Activated CD8-positive, alpha-beta memory T cell treated with anti-CD3 and anti-CD28 coated beads, Interleukin-2, amount 50 U/mL, for 24 hours (primary cell): ENCODE measurements at regions not wholly inside any gene's neighbourhood (a gene's known extent, or its start where the extent isn't known, plus 50 kb on each side); places are given as distances from the start of the nearest gene placed in this dataset.
"Not testable (repeated sequence)": the region's sequence is repeated elsewhere in the genome, so short reads cannot be mapped to it uniquely, and the experiment has no call there.

Experiments used
- DNase-seq: peaks from one replicate; pipeline ENCODE4 v3.0.0-alpha.2; 2020; ENCODE audit errors: extremely low read depth

DNA sequence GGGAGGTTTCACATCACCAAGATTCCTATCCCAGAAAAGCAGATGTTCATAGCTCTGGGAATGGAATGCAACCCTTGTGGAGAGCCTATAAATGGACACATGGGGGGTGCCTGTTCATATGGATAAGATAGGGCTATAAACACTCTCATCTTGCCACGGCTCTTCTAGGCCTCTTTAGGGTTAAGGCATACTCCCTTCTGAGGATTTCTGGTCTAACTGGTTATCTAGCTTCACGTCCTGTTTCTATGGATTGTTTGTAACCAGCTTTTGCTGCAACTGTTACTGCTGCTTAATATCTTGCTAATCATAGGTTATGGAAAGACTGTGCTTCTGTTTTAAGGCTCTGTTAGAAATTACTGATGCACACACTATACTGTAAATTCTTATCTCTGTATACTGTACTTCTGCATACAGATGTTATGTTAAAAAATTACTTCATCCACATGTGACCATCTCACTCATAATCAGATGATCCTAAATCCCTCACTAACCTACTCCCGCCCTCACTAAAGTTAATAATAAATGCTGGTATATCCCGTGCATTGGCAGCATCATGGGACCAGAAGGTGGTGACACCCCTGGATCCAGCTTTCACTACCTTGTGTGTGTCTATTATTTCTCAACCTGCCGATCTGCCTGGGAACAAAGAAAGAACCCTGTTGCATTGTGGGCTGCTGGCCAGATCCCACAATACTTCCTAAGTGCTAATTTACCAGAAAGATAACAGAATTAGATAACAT is 68.7 kb downstream of the PRKAB2 start:
- DNase-seq = not testable (repeated sequence)

DNA sequence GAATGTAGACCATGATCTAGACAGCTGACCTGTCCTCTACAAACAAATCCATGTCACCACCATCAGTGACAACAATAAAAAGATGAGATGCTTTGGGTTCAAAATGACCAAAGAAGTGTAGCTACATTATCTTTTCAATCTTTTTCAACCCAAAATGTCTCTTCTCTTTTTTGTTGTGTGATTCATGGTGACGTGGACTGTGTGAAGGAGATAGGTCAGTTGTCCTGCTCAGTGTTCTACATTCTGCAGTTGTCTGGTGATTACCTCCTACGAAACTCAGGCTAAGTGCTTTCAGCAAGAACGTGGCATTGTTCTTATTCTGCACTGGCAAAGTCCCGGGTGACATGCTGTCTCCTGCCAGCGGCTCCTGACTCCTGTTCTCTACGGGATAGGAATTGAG is 73.1 kb downstream of the PRKAB2 start:
- DNase-seq = no peak

DNA sequence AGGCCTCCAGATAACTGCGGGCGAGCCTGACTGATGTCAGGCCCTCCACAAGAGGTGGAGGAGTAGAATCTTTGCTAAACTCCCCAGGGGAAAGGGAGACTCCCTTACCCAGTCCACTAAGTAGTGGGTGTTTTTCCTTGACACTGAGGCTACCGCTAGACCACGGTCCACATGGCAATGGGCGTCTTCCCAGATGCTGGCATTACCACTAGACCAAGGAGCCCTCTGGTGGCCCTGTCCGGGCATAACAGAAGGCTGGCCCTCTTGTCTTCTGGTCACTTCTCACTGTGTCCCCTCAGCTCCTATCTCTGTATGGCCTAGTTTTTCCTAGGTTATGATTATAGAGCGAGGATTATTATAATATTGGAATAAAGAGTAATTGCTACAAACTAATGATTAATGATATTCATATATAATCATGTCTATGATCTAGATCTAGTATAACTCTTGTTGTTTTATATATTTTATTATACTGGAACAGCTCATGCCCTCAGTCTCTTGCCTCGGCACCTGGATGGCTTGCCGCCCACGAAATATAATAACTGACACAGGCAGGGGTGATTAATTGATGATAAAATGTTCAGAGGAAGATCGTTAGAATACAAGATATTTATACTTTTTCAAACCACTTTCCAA is 73.8 kb downstream of the PRKAB2 start:
- not testable (repeated sequence) for DNase-seq

DNA sequence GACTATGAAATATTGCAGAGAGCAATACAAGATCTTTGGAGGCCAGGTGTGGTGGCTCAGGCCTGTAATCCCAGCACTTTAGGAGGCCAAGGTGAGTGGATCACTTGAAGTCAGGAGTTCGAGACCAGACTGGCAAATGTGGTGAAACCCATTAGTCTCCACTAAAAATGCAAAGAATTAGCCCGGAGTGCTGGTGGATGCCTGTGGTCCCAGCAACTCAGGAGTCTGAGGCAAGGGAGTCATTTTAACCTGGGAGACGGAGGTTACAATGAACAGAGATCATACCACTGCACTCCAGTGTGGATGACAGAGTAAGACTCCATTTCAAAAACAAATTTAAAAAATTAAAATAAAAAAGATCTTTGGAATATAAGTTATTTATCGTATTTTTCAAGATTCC is 76.6 kb downstream of the PRKAB2 start:
- DNase-seq = no peak

DNA sequence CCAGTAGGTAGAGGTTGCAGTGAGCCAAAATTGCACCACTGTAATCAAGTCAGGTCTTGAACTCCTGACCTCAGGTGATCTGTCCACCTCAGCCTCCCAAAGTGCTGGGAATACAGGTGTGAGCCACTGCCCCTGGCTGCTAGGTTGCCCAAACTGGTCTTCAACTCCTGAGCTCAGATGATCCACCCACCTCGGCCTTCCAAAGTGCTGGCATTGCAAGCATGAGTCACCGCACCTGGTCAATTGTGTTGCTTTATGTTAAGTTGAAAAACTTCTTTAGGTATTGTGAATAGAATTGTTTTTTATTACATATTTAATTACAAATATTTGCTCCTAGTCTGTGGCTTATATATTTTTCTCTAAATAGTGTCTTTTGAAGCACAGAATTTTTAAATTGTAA is 80.5 kb downstream of the PRKAB2 start:
- DNase-seq = no peak

DNA sequence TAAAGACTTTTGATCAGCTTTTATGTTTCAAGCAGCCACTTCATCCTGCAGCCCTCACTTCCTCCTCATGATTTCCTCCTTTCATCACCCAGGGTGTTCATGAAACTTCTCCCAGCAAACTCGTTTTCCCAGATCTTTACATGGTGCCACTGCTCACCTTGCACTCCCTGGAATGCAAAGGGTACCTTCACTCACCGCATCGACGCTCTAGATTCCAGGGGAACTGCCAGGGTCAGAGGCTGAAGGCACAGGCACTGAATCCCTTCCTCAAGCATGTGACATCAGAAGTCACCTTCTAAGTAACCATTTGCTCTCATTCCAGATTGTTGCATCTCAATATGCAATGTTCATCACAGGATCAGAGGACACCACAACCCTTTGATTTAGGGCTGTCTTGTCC is 82.8 kb downstream of the PRKAB2 start:
- DNase-seq = no peak

DNA sequence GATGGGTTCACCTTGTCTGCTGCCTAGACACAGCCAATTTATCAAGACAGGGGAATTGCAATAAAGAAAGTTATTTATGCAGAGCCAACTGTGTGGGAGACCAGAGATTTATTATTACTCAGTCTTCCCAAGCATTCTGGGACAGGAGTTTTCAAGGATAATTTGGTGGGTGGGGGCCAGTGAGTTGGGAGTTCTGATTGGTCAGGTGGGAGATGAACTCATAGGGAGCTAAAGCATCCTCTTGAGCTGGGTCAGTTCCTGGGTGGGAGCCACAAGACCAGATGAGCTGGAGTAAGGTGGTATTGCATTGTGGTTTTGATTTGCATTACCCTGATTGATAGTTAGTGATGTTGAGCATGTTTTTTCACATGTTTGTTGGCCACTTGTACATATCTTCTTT is 86.1 kb downstream of the PRKAB2 start:
- no peak for DNase-seq

DNA sequence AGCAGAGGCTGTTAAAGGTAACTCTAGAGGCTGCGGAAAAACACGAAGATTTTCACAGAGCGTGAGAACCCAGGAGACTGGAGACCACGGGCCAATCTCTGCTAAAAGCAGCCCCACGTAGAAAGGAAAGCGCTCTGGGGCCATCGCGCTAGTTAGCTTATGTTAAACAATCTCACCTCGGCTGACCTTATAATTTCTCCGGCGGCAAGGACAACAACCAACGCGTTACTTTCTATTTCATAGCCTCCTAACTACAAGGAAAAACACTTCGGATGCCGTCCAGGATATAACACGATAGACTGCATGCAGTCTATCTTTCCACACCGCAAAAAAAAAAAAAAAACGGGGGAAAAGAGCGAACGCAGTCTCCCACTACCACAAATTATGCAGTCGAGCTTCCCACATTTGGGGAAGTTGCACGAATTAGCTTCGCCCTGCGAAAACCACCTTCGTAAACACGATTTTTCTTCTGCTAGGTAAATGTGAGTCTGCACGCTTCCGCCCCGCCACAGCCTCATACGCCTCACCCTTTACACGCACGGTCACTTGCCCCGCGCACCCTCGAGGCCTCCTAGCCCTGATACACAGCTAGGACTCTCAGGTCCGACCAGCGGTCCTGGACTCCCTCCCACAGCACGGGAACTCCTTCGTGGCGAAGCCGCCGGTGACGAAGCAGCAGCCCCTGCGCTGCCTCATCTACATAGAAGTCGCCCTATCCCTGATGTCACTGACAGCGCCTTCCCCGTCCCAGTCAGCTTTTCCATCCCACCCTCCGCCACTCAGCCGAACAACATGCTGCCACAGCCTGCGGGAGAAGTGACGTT is 87.8 kb downstream of the PRKAB2 start:
- peak; percentile 61 for DNase-seq

DNA sequence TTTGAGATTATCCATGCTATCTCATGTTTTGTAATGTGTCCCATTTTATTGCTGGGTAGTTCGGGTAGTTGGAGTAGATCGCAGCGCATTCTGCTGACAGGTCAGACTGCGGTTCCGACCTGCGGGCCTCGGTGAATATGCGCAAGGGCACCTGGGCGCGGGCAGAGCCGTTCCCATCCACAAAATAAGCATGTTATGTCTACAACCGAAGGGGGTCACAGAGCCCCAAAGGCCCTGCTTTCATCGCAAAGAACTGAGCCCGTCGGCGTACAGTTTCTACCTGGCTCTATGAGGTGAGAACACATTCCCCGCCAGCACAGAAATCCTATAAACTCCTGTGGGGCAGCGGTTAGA is 88.4 kb downstream of the PRKAB2 start:
- no peak for DNase-seq

DNA sequence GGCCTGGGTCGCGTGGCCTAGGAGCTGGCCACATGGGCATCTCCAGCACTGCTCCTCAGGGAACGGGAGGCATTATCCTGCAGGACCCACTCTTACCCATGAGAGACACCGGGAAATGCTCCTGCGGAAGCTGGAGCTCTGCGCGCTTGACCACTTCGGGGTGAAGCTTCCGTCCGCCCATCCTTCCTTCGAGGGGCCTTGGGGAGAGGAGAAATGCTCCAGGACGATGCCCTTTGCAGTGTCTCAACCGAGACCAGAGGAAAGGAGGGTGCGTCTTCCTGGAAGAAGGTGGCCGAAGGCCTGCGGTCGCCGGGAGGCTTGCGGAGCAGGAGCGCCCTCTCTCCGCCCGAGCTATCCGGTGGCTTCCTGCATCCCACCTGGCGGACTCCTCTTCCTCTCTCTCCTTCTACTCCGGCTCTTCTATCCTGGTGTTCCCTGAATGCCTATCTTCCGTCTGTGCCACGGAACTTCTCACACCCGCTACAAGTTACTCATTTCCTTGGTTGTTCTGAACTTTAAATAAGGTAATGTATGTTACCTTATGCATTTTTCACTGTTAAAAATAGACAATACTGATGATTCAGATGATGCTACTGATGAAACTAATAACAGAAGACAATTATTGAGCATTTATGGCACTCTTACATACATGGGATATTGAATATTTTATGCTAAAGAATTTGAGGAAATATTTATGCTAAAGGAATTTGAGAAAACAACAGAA is 91.4 kb downstream of the PRKAB2 start:
- no peak for DNase-seq

DNA sequence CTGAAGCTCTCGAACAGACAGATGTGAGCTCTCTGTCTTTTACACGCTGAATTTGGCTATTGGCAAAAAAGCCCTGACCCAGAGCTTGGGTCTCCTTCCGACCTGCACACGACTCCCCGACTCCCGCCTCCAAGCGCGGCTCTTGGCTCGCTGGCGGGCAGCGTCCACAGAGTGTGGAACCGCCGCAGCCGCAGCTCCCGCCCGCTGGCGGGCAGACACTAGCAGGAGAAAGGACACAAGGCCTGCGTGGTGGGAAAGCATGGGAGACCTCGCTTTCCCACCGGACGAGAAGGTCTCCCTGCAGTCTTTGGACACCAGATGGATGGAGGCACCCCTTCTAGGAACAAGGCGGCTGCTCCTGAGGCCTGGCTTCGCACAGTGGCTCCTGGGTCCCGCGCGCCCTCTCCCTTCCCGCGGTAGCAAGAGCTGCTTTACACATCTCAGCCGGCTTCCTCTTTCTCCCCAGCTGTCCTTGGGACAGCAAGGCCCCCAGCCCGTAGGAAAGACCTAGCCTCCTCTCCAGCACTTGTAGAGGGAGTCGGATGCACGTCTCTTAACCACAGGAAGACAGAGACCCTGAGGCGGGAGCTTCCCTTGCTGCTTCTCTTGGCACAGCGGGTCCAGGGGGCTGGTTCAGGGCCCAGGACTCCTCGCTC is 92.1 kb downstream of the PRKAB2 start:
- DNase-seq = no peak

DNA sequence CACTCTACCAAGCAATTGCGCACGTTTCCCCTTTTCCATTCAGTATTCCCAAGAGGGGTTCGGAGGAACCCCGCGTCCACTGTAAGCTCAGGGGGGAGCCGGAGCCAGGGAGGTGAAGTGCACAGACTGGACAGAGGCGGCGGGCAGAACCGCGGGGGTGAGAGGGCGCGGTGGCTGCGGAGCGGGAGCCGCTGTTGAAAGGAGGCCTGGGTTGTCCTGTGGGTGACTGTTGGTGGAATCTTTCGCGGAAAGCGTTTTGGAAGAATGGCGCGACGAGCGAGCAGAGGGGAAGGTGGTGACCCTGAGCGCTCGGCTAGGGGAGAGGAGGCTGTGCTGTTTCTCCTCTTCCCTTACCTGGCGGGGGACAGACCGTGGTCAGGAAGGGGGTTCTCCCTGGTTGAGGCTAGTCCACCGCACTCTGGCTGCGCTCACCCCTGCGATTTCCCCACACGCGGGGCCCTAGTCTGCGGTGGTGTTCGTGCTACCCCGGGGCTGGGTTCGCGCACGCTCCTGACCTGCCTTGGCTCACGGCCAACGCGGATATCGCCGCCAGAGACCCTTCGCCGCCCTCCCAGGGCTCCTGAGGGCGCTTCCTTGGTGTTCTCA is 92.8 kb downstream of the PRKAB2 start:
- DNase-seq = no peak

DNA sequence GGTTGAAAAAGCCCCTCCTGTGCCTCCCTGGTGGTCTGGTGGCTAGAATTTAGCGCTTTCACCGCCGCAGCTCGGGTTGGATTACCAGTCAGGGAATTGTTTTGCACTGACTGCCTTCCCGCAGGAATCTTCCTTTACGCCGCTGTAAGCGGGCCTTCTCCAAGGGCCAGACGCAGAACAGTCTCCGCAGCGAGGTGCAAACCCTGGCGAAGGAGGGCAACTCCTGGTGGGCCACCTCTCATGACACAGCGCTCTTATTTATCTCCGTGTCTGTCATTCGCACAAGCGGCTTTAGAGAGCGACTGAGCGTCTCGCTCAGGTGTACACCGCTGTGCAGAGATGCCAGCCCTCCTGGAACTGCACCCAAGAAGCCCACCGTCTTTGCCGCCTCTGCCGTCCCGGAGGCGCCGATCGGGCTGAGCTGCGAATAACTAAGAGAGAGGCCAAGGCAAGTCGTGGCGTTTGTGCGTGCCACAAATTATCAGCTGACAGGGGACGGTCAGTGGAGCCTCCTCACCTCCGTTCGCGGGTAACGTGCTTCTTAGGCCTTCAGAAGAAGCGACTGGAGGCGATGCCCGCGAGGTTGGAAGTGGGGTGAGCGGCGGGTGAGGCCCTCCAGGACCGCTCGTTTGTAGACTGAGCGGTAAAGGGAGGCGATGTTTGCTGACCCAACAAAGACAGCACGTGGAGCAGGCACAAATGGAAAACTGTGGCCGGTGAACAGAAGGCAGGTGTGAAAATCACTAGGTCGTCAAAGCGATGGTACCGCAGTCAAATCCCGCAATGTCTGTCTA is 93.5 kb downstream of the PRKAB2 start:
- DNase-seq = no peak

DNA sequence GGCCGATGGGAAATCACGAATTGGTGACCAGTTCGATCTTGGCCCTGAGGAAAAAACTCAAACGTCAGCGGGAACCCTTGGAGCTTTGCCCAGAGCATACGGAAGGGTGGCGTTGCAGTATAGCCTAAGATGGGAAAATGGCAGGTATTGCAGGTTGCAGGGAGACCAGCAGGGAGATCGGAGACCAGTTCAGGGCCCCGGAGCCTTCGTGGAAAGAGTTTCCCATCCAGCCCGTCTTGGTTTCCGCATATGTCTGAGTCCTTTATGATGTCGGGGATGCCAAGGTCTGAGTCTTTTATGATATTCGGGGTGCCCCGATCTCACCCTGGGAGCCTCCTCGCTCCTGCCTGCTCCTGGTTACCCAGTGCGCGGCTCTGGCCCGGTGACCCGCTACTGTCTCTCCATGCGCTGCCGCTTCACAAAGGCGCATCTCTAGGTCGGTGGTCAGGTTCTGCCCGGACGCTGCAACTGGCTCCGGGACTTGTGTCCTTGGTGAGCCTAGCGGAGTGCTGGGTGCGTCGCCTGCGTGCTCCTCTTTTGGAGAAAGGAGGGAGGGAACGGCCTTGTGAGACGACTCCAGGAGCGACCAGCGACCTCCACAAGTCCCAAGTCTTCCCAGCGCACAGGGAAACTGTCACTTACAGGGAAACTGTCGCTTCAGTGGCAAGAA is 94.2 kb downstream of the PRKAB2 start:
- no peak for DNase-seq

DNA sequence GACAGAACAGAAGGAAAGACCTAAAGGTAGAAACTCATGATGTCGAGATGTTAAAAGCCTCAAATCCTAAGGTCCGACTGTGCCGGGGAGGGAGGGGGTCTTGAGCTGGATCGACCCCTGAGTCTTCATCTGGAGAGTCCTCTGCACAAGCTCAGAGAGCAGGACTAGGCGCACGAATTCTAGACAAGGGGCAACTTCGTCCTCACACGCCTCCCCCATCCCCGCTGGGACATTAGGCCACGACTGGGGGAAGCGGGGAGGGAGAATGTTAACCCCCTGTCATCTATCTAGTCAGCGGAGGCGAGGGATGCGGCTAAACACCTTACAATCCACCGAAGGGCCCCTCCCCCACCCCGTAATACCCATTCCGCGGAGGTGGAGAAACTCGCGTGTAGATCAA is 94.7 kb downstream of the PRKAB2 start:
- DNase-seq = no peak

DNA sequence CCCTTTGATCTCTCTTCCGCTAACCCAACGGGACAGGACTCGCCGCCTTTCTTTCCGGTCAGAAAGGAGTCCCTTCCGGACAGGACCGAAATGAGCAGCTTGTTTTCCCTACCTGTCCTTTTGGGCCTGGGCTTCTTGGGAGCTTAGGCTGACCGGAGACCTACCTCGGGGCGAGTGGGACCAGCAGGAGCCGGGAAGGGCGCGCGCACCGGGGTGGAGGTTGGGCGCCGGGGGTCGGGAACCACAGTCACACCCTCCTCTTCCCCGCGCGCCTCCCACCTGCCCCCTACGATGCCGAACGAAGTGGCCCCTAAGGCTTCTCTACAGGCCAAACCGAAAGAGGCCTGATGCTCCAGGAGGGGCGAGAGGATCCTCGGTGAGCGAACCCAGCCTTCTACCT is 95.2 kb downstream of the PRKAB2 start:
- DNase-seq = no peak

DNA sequence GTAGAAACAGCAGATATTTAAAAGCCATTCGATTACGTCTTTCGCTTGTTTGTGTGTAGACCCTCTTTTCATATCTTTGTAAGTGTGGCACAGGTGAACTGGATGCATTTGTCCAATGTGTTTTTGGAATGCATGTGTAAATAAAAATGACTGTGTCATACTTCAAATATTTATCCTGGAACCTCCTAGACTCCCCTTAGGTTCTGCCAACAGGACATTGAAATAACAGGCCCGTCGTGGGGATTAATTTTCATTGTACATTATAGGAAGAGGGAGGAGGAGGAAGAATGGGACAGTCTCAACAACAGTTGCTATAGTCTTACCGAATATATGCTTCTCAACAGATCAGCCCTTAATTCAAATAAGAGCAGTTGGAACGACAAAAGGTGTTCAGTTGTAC is 95.8 kb downstream of the PRKAB2 start:
- no peak for DNase-seq

DNA sequence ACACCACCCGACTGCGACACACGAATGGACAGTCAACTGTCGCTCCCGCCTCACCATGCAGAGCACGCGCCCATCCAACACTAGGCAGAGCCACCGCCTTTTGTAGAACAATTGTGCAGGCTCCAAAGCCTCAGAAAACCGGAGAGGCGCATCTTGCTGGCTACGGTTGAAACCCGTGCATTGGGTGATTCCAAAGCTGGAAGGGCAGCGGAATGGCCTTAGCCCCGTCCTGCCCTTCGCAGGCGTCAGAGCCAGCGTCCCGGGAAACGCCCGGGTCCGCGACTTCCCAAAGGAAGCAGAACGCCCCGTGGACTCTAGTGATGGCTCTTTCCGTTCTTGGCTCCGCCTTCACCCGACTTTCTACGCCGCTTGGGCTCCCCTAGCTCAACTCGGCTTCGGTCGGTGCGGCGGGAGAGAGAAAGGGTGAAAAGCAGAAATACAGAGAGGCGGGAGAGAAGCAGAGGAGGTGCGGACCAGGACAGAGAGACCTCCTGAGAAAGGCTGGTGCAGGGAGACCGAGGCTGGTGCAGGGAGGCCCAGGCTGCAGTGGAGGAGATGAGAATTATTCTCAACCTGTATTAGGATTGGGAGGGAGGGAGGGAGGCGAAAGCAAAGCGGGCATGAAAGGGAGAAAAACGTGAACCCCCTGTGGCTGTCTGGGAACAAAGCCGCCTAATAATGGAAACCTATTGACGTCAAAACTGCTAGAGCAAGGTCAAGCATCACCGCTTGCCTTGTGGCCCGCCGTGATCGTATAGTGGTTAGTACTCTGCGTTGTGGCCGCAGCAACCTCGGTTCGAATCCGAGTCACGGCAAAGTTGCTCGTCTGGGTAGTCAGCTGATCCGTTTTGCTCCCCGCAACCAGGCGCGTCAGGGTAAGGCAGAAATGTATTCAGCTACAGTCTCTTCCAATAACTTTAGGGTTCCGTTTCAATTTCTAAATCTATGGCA is 99.5 kb downstream of the PRKAB2 start:
- DNase-seq = no peak

DNA sequence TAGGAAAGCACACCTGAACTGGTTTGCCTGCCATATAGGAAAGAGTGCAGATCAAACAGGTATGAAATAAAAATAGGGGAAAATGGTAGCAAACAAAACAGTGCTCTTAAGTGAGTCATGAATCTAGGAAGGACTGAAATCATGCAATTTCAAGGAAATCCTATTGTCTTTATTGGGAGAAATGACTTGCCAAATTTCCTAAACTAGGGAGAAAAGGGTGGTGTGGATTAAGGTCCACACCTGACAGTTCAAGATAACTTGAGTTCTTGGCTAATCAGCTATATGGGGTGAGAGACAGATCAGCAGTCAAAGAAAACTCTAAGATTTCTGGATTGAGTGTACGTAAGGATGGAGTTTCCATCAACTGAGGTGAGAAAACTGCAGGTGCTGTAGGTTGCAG is 101.1 kb downstream of the PRKAB2 start:
- no peak for DNase-seq
